ENCODE measurements at regions not wholly inside any gene's neighbourhood (a gene's known extent, or its start where the extent isn't known, plus 50 kb on each side); places are given as distances from the start of the nearest gene placed in this dataset.

DNA sequence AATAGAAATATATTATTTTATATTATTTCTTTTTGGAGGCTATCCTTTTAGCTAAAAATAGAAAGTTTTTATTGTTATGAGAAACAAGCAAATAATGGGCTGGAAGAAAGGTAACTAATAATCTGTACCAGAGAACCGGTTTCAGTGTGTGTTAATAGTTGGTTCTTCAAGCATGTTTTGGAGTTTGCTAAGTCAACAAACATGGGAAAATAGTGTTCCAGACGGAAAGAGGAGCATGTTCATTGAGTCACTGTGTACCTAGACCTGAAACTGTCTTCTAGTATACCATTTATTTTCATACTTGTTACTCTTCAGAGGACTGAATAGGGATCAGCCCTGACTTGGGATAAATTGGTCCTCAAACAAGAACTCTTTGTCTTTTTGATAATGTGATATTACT, 134.5 kb upstream of the CWC22 start:
- no peak for TF ChIP-seq POLR2A (IDR thresholded peaks at IDR 0.05; ENCODE audit: low read depth, low read length)
- TF ChIP-seq POLR2AphosphoS5 (IDR thresholded peaks at IDR 0.05; ENCODE audit: low read depth, low read length) = no peak
